Amygdala (tissue), 56 donors: ENCODE measurements at regions not wholly inside any gene's neighbourhood (a gene's known extent, or its start where the extent isn't known, plus 50 kb on each side); places are given as distances from the start of the nearest gene placed in this dataset.
"Not testable (repeated sequence)": the region's sequence is repeated elsewhere in the genome, so short reads cannot be mapped to it uniquely, and the experiment has no call there.

ENCODE experiments used
- DNase-seq, 56 donors: peaks; one replicate each; lab custom pipeline; 2025; lab: John Stamatoyannopoulos, UW

DNA sequence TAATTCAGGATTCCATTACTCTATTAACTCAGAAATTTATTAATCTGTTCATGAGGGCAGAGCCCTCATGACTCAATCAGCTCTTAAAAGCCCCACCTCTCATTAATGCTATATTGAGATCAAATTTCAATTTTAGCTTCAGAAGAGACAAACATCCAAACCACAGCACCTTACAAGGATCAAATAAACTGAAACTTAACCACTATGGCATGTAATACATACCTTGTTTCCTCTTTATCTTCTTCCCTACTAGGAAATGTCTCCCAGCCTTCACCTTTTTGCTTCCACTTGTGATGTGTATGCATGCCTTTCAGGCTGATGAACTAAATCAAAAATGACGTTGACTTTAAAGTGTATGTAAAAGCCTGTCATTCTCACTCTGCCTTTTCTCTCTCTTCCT, 2121.3 kb downstream of the NCAM2 start:
- DNase-seq: no peak

DNA sequence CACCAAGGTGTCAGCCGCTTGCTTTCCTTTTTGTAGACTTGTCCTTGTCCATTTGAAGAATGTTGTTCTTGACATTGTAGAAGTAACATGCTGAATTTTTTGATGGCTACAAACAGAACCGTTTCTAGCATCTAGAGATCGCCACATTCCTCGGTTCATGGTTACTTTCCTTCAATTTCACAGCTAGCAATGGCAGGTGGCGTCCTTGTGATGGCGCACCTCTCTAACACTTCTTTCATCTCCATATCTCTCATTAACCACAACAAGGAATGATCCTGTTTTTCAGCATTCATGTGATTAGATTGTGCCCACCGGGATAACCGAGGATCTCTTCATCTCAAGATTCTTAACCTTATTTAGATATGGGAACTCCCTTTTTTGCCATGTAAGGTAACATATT, 2129.8 kb downstream of the NCAM2 start:
- no peak for DNase-seq

DNA sequence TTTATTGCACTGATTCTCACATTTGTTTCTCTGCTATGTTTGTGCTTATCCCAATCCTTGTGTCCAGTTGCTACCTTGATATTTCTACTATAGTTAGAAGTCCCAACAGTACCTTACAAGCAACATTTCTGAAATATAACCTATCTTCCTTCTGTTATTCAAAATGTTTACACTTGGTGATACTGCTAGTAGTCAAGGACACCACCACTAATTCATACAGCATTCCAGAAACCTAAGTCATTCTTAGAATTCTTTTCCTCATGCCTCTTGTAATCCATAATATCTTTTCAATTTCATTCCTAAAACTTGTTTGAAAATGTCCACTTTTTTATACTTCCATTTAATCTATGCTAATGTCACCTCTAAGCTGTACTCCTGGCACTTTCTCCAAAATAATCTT, 2132.1 kb downstream of the NCAM2 start:
- no peak for DNase-seq

DNA sequence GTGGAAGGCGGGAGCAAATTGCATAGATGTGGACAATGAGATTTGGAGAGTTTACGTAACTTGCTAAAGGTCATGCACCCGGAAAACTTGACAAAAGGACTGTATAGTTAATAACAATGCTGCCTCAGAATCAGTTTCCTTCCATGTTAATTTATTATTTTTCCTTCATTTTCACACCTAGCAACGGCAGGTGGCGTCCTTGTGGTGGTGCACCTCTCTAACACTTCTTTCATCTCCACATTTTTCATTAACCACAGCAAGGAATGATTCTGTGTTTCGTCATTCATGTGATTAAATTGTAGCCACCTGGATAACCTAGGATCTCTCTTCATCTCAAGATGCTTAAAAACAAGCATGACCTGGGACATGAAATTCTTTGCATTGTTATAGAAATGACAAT, 2133.0 kb downstream of the NCAM2 start:
- no peak for DNase-seq

DNA sequence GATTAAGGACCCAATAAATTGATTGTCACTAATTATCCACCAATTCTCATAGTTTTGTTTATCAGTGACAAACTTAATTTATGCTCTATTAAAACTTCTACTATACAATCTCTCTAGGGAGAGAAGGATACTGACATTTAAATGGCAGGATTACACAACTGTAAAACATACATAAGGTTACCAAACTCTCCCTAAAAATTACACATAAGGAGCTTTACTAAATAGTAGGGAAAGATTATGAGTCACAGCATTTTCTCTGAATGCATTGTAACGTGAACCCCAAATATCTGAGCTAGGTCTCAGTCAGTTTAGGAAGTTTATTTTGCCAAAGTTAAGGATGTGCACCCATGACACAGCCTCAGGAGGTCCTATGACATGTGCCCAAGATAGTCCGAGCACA, 2140.6 kb downstream of the NCAM2 start:
- no peak for DNase-seq

DNA sequence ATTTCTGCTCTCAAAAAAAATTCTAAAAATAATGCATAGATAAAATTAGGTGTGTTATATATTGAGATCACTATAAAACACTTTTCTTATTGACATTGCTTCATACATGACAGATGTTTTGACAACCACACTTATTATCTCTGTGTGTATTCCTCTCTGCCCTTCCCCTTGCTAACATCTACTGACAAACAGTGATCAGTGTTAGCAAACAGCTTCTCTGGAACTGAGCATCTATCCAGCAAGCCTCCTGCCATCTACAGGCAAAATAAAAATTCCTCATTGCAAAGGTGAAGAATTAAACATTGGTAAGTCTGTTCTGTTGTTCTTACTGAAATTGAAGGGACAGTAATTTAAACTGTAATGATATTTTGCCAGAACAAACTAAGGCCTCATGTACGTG, 2153.9 kb downstream of the NCAM2 start:
- DNase-seq: no peak

GRCh38 chr21:23153842-23154241, 2155.6 kb downstream of the NCAM2 start:
- DNase-seq: not testable (repeated sequence)

DNA sequence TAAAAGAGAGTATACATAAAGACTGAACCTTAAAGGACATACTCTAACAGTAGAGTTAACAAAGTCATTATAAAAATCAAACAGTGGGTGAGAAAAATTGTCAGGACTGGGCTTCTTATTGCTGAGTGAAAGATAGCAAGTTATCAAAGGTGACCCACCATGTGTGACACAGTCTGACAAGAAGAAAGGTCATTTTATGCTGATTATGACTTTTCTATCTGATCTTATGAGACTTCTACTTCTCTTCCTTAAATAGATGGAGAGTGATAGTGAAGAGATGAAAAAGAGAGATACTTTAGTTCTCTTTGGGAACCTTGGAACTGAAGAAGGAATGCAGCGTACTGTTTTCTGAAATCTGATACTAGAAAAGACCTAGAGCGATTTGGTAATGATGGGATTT, 2157.1 kb downstream of the NCAM2 start:
- no peak for DNase-seq

DNA sequence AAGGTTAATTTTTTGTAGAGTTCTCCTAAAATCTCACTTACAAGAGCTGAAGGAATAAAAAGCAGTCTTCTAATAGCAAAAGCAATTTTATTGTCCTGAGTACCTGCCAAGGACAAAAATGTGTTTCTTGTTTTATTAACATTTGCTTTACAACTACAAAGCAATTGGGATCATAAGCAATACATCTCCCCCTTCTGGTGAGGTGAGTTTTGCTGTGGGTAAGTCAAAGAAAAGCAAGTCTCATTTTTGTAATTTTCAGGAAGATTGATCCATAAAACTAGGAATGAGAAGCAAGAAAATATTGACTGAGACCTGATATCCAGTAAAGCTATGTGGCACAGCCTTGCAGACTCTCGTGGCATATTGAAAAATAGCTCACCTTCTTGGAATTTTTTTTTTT, 2162.7 kb downstream of the NCAM2 start:
- DNase-seq: no peak

DNA sequence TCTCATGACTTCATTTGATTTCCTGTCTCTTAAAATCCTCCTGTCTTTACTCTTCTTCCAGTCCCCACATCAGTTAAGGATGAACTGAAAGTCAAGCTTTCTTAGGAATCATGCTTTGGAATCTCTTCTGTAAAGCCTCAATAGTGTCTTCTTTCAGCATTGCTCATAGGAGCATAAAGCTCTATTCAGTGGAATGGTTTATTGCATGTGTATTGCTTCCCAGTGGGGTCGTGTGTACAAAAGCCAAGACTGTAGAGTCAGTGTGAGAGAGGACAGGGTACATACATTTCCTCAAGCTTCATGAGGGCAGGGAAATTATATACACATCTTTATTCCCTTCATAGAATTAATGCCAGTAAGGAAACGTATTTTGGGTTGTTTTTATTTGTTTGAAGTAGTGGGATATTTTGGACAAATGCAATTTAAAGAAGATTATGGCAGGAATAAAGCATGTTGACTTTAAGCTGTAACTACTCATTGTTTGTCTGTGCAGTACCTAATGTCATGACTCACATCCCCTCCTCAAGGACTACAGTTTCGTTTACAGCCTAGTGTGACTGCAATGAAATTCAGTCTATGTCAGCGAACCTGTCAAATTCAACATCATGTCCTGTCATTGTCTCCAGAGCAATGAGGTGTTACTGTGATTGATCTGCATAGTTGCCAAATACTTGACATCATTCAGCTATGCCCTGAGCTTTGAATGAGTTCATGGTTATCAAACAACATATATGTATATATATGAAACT, 2164.2 kb downstream of the NCAM2 start:
- DNase-seq: no peak
